GM21825 (cell line): ENCODE measurements at regions not wholly inside any gene's neighbourhood (a gene's known extent, or its start where the extent isn't known, plus 50 kb on each side); places are given as distances from the start of the nearest gene placed in this dataset.

Experiments used
- ATAC-seq: cut with Tn5 transposase; IDR thresholded peaks from one replicate; pipeline ENCODE4 v1.9.1; 2021; ENCODE audit warnings: mild to moderate bottlenecking, moderate library complexity; ENCODE audit not compliant: unreplicated experiment

DNA sequence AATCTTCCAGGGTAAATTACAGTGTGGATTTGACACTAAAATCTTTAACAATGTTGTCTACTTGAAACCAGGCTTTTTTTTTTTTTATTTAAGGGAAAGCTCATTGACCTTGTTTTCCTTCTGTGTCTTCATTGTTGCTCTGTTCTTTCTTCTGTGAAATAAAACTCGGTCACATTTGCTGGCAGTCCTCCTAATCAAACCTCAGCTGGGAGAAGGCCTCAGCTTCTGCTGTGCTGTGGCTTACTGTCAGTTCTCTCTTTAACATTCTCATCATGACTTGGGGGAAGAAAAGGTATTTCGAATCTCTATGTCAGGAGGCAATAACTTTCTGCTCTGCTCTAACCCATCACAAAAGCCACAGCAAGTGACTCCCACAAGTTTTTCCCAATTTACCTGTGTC lies 268.9 kb downstream of the ZNF608 start:
- no peak for ATAC-seq

DNA sequence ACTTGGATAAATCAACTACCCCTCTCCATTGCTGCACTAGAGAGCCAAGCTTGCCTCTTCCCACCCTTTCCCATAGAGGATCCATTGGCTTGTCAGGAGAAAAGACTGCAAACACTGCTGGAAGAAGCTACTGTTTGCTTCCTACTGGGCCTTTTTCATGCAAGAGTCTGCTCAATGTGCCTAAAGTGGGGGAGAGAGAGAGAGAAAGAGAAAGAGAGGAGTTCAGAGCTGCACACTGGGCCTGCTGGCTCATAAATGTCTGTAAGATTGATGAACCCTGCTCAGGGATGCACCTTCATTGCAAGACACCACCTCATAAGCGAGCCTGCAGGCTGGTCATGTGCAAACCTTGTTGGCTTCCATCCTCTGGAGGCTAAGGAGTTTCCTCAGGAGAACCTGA lies 269.4 kb downstream of the ZNF608 start:
- no peak for ATAC-seq

DNA sequence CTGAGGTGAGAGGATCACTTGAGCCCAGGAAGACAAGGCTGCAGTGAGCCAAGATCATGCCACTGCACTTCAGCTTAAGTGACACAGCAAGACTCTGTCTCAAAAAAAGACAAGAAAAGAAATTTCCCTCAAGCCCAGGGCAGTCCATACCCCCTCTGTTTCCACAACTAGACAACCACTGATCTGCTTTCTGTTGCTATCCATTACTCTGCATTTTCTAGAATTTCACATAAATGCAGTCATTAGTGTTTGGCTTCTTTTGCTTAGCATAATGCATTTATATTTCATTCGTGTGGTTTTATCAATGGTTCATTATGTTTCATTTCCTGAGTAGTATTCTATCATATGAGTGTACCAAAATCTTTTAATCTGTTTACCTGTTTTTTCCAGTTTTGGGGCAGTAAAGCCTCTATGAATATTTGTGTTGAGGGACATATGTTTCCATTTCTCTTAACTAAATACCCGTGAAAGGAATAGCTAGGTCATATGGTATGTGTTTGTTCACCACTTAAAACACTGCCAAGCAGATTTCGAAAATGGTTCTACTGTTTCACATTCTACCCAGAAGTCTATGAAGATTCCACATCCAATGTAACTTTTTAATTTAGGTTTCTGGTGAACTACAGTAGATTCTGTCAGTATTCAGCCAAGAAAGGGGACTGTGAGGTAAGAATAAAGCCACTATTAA lies 271.8 kb downstream of the ZNF608 start:
- ATAC-seq = no peak

DNA sequence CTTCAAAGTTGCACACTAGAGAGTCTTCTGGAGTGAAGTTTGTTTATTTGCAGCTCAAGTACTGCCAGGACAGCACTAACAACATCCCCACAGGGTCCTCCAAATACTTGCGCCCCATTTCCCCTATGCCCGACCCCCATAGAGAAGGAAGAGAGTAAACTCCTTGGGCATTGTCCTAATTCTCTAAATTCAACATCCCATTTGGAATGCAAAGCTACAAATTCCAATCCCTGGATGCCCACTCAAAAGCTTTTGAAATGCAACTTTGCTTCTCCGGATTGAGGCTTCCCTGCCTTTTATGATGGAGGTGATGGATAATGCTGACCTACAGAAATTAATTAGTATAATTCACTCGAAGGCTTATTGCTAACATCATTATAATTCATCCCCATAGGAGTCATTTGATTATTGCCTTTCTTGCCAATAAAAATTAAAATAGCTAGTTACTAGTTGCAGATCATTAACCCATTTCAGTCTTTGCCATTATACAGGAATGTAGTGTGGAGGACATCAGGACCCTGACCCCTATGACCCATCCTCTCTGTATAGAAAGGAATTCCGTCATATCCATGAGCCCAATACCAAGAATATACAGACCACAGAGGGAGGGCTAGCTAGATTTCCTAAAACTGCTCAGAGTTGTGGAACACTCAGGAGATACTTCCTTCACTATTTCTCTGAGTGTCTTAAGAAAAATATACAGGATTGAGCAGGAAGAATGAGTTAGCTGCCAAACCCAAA lies 277.6 kb downstream of the ZNF608 start:
- no peak for ATAC-seq

DNA sequence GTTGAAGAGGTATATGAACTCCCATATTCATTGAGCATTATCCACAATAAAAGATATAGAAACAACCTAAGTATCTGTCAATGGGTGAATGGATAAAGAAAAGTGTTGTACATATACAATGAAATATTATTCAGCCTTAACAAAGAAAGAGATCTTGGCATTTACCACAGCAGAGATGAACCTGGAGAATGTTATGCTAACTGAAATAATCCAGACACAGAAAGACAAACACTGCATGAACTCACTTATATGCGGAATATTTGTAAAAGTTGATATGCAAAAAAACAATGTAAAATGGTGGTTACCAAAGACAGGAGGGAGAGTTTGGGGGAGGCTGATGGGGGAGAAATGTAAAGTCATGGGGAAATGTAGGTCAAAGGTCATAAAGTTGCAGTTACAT lies 278.7 kb downstream of the ZNF608 start:
- no peak for ATAC-seq

DNA sequence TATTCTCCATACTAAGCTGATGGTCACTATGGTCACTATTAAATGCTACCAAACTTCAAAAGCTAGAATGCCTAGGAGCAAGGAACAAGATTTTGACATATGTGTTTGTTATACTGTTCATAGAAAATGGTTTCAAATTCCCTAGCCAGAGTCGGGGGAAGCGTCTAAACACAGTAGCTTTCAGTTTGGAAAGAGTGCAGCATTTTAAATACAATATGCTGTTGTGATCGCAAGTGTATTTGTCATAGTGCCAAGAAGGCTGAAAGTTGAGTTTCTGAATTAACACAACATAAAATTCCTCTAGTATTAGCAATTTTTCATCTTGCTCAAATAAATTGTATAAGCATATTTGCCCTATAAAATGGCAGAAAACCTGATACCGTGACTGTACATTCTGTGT lies 280.4 kb downstream of the ZNF608 start:
- no peak for ATAC-seq

DNA sequence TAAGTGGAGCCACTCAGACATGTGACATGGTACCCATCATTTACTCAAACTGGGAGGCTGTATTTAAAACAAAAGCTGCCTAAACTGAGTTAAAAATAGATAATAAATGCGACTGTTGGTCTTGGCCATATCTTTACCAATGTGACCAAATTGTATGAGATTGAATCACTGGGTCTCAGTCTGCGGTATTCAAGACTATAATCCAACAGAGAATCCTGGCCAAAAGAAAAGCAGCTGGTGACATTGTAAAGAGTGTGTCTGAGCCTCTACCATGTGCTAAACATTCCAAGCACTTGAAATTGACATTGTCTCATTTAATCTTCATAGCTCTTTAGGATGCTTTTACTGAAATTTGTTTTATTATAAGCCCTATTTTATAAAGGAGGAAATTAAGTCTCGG lies 282.6 kb downstream of the ZNF608 start:
- ATAC-seq = no peak

DNA sequence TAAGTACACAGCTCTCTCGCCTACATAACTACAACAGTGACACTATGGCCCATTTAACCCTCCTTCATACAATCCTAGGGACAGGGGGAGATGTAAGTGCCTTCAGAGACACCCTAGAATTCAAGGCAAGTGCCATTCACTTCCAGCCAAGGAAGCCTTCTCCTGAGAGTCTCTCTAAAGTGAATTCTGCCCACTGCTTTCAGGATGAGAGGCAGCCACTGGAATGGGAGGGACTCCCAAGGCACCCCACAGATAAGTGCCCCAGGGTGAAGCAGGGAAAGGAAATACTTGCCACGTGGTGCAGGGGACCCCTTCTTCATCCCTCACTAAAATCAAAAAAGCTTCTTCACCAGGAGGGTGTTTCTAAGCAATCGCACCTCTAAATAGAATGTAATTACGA lies 283.7 kb downstream of the ZNF608 start:
- ATAC-seq = no peak

DNA sequence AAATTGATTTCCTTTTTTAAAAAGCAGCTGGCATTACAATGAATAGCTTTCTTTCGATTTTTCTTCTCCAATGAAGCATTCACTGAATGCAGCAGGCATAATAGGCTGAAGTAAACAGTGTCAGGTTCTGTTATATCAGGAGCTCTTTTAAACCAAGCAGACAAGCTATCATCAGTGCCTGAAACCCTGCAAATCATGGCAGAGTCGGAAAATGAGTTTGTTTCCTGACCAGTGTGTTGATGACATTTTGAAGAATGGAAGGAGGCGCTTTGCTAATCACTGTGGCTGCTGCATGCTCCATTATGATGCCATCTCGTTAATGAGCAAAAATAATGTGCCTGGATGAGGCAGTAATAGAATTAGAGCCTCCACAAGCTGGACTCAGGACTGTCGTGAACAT lies 284.5 kb downstream of the ZNF608 start:
- no peak for ATAC-seq

DNA sequence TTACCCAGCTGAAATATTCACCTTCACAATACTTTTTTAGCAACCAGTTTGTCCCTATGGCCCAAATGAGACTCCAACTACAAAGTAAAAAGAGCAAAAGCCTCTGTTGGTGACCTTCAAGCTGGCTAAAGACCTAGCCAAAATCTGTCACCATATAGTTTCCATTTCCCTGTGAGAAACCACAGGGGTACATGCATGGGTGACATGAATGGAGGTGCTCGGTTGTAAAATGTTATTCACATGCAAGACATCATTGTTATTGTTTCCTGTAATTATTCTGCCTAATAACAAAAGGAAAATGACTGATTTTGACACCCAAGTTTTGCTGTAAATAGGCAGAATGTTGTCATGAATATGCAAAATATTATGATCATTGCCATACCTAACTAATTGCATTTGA lies 285.3 kb downstream of the ZNF608 start:
- no peak for ATAC-seq

DNA sequence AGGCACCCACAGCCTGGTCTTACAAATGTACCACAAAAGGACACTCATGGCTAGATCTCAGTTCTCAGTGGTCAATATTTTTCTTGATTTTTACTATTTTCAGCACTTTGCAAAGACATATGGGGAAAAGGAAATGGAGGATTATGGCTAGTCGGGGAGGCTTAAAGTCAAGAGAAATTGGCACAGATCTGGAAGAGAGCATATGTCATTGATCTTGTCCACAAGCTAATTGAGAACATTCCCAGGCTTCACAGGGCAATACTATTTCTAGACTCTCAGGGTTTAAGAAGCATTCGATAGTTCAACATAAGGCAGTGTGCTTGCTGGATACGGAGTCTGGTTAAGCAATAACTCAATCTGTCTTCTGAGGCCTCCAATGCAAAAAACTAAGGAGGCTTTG lies 285.8 kb downstream of the ZNF608 start:
- no peak for ATAC-seq

DNA sequence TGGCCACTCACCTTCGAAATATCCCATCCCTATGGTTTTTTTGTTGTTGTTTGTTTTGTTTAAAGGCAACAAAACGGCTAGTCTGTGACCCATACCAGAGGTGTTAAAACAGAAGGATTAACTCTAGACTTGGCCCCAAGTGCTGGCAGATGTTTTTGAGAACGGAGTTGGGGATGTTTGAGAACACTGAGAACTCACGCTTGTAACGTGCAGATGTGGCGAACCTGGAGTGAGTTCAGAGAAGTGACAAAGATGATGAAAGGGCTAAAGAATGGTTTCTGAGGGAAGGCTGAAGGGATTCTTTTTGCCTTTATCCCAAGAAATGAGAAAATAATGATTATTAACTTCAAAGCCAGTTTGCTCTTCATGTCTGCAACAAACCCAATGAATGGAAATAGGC lies 286.5 kb downstream of the ZNF608 start:
- ATAC-seq = no peak

DNA sequence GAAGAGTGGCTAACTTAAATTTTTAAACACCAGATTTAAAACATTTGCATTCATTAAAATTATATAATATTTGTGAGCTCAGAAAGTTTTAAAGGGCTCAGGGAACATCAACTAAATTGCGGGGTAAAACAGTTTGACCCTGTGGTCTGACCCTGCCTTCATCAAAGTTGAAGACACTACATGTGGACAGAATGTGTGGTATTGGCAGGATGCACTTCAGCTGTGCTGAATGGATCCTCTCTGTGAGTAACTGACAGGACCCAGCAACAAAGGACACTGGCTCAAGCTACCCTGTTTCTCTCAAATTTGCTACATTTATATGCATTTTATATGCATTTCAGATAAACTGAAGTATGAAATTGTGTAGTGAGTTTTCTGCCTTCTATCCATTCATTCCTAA lies 288.5 kb downstream of the ZNF608 start:
- no peak for ATAC-seq

DNA sequence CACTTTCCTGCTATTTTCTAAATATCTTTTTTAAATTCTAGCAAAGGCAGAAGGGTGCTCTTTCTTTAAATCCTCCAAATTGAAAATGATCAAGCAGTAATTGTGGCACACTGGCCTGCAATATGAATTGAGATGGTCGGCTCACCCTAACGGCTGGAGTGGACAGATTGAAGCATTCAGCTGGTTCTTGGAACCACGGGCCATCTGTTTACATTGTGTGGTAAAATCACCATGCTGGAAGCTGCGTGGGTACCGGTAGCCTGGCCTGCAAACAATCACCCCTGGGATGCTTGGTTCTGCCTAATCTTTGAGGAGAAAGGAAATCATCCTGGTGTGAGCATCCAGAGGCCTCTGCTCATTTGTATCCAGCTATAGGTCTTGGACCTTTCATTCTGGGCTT lies 289.3 kb downstream of the ZNF608 start:
- ATAC-seq = no peak

DNA sequence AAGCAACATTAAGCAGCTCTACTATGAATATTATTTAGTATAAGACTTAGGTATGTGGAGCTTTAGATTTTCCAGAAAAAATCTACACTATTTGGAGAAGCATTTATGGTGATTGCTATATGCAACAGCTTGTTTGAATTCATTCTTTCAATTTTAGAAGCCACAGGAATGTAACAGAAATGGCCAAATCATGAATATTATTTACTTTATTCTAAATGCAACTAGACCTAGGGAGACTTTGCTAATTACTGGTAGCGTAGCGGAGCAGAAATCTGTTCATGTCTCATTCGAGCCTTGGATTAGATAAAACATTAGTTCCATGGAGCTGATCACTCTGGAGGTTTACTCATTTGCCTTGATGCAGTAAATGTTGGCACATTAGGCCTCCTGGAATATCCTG lies 290.2 kb downstream of the ZNF608 start:
- ATAC-seq = no peak

DNA sequence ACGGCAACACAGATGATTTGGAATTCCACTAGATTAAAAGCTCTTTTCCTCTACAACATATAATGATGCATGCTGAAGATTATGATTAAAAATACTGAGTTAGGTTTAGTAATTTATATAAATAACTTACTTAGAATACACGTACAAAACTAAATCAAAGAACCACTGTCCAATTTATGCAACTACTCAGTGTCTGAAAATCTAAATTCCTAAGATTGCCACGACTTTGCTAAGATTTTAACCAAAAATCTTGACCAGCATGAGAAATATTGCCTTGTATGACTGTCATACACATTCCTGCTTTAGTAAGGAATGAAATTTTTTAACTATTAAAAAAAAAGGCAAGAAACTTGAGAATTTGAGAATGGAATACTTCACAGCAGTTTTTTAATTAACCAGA lies 292.4 kb downstream of the ZNF608 start:
- no peak for ATAC-seq

DNA sequence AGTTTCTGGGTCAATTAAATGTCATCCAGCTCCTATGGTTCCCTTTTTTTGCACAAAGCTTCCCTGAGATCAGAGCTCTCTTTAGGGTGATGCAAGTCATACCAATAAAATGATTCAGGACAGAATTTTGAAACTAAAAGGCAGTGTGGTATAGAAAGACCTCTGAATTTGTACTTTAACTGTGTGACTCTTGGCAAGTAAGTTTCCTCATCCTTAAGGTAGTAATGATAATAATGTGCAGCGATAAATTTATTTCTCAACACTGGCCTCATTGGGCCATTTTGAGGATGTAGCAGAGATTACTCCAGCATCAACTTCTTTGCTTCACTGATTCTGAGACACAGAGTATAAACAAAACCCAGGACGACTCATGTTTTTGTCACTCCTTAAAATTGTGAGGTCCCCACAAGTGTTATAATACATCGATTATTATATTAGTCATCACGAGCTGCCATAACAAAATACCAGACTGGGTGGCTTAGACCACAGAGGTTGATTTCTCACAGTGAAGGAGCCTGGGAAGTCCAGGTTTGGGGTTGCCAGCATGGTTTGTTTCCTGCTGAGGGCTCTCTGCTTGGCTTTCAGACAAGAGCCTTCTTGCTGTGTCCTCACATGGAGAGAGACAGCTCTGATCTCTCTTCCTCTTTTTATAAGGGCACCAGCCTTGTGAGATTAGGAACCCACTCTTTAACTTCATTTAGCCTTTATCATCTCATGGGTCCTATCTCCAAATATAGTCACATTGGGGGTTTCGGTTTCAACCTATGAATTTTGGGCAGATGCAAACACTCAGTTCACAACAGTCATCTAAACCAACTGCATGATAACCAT lies 293.0 kb downstream of the ZNF608 start:
- peak; percentile 97 for ATAC-seq

DNA sequence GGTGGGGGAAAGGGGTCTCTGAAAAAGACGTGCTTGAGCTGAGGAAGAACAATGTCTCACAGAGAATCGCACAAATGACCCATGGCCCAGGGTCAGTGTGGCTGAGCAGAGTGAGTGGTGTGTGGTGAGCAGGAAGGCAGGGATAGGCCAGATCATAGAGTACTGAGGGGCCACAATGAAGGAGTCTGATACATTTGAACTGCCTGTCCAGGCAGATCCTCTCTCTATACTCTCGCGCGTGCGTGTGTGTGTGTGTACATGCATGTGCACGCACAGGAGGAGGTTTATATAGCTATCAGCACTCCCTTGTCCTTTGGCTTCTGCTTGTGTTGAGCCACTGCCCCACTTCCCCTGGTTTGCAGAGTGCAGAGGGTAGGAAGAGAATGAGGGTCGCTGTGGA lies 294.0 kb downstream of the ZNF608 start:
- ATAC-seq = no peak

DNA sequence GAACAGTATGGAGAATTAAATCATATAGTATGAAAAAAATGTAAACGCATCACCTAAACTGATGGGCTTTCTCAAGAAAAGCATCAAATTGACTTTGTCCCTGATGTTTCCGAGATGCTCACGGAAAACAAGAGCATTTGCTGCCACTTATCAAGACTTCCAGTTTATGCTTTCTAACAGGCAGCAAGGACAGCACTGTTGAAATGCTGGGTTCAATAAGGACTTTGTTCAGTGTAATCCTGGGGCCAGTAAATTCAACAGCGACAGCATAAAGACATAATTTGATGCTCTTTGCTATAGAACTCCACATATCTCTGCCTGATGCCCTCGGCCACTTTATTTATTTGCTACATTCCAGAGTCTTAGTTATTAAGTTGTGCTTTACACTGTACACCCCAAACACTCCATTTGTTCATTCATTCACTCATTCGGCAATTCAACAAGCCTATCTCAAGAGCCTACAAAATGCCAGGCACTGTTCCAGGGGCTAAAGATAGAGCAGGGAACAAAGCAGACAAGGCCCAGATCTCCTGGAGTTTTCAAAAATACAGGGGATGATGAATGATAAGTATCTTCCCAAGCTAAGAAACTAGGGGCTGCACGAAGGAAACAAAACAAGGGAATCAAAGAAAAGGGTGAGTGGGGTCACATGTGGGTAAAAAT lies 294.6 kb downstream of the ZNF608 start:
- no peak for ATAC-seq

DNA sequence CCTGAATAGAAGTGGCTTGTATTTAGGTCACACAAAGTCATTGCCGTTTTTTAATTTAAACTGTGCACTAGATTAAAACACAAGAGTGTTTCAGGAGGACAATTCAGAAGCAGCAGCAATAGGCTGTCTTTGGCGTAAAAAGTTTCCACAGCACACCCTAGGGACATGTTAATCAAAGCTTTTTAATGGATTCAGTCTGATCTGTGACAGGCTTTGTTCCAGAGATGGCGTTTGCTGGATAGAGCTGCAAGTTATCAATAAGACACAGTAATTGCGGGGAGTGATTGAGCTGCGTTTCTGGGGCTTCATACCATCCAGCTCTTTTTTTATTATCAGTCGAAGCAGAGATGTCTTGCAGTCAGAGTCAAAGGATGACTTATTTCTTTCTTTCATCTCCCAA lies 300.3 kb downstream of the ZNF608 start:
- ATAC-seq = no peak

DNA sequence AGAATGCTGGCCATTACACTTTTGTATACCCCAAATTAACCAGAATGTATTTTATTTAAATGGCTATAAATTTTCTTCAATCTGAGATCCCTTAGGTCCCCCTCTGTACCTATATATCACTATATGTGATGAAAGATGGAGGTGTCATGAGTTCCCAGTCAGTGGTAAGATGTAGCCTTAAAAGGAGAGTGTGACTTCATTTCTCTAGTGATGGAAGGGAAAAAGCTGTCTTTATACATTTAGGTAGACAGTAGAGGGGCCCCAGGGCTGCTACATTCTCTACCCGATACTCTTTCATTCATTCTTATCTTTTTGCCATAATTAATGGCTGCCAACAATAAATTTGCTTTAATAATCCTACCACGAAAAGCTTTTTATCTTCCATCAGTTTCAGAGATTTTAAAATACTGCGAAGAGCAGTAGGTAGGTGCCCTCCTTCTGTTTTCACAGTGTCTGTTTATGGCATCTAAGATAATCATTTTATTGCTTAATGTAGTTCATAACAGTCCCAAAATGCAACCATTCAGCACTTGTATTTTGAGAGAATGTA lies 301.3 kb downstream of the ZNF608 start:
- no peak for ATAC-seq
